Smooth muscle cell (in vitro differentiated cells): ENCODE measurements at regions not wholly inside any gene's neighbourhood (a gene's known extent, or its start where the extent isn't known, plus 50 kb on each side); places are given as distances from the start of the nearest gene placed in this dataset.

Experiments used
- DNase-seq: peaks from one replicate; lab custom pipeline; 2025; ENCODE audit not compliant: unreplicated experiment; lab: John Stamatoyannopoulos, UW
- H2AFZ ChIP-seq: fragments of 200-600 bp; sonication (generic); 2 replicates; pipeline ENCODE4 v1.6.0; 2016; ENCODE audit warnings: antibody characterized with exemption, low read depth, mild to moderate bottlenecking
- H3F3A ChIP-seq: fragments of 200-600 bp; sonication (generic); 2 replicates; pipeline ENCODE4 v1.6.0; 2017; ENCODE audit warnings: antibody characterized with exemption, low read depth
- H3K27ac ChIP-seq: fragments of 200-600 bp; sonication (generic); 2 replicates; pipeline ENCODE4 v1.5.1; 2016; ENCODE audit warnings: low read depth, mild to moderate bottlenecking
- H3K27me3 ChIP-seq: fragments of 200-600 bp; sonication (generic); 2 replicates; pipeline ENCODE4 v1.6.1; 2016; ENCODE audit warnings: low read depth, mild to moderate bottlenecking
- H3K36me3 ChIP-seq: fragments of 200-600 bp; sonication (generic); 2 replicates; pipeline ENCODE4 v1.5.1; 2016; ENCODE audit warnings: low read depth
- H3K4me1 ChIP-seq: fragments of 200-600 bp; sonication (generic); 2 replicates; pipeline ENCODE4 v1.5.1; 2016; ENCODE audit warnings: low read depth
- H3K4me2 ChIP-seq: fragments of 200-600 bp; sonication (generic); 2 replicates; pipeline ENCODE4 v1.6.0; 2016; ENCODE audit warnings: mild to moderate bottlenecking
- H3K4me3 ChIP-seq: fragments of 200-600 bp; sonication (generic); 2 replicates; pipeline ENCODE4 v1.5.1; 2016; ENCODE audit warnings: mild to moderate bottlenecking
- H3K79me2 ChIP-seq: fragments of 200-600 bp; sonication (generic); 2 replicates; pipeline ENCODE4 v1.6.0; 2016; ENCODE audit warnings: low read depth, mild to moderate bottlenecking
- H3K9ac ChIP-seq: fragments of 200-600 bp; sonication (generic); 2 replicates; pipeline ENCODE4 v1.6.0; 2016; ENCODE audit warnings: low read depth
- H3K9me3 ChIP-seq: fragments of 200-600 bp; sonication (generic); replicated peaks from 2 replicates; pipeline ENCODE4 v1.5.1; 2016; ENCODE audit warnings: low read depth
- H4K20me1 ChIP-seq: fragments of 200-600 bp; sonication (generic); 2 replicates; pipeline ENCODE4 v1.6.0; 2016; ENCODE audit warnings: low read depth
- WGBS: methylation state at CpG from one replicate; pipeline ENCODE4 v1.1.7; 2016; ENCODE audit warnings: low lambda C conversion rate; 5-methylcytosine and 5-hydroxymethylcytosine counted together
- TF ChIP-seq, protein P1 (sequence below): fragments of 200-600 bp; sonication (generic); IDR thresholded peaks from 2 replicates; pipeline ENCODE4 v1.5.1; 2017; ENCODE audit warnings: borderline replicate concordance, mild to moderate bottlenecking, antibody characterized with exemption; ENCODE audit not compliant: insufficient read depth, poor library complexity, severe bottlenecking

DNA sequence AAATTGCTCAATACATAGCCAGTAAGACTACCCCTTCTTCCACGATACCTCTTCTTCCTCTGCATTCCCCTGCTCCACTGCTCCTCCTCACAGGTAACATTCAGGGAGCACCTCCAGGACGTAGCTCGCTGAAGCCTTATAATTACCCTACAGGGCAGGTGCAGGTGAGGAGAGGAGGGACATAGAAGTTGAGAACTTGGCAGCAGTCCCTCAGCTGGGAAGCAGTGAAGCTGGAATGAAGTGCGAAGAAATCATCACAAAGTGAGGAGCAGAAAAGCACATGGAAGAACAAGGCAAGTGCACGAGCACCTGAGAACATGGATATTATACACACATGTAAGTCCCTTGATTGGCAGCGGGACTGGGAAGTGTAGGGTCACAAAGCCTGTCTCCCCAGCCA lies 118.2 kb downstream of the HSD17B3 start:
- Histone ChIP-seq H3K4me3 (no peak overlapping the region), H3K27ac (no peak overlapping the region), H3K9ac (no peak overlapping the region), H3K9me3 (no peaks in the 10 kb centered on the region), H3K79me2 (no peaks in the 10 kb centered on the region), H3K4me2 (no peak overlapping the region), H3K36me3 (no peaks in the 10 kb centered on the region), H3F3A (no peaks in the 10 kb centered on the region), H4K20me1 (no peaks in the 10 kb centered on the region), H3K4me1 (peaks cover 14% of the 10 kb centered on the region), H2AFZ (no peak overlapping the region), H3K27me3 (peaks cover 8% of the 10 kb centered on the region)
- WGBS = 93% methylated on average over 6 of the region's 6 CpGs
- no peak for DNase-seq
- TF ChIP-seq, protein P1, sequence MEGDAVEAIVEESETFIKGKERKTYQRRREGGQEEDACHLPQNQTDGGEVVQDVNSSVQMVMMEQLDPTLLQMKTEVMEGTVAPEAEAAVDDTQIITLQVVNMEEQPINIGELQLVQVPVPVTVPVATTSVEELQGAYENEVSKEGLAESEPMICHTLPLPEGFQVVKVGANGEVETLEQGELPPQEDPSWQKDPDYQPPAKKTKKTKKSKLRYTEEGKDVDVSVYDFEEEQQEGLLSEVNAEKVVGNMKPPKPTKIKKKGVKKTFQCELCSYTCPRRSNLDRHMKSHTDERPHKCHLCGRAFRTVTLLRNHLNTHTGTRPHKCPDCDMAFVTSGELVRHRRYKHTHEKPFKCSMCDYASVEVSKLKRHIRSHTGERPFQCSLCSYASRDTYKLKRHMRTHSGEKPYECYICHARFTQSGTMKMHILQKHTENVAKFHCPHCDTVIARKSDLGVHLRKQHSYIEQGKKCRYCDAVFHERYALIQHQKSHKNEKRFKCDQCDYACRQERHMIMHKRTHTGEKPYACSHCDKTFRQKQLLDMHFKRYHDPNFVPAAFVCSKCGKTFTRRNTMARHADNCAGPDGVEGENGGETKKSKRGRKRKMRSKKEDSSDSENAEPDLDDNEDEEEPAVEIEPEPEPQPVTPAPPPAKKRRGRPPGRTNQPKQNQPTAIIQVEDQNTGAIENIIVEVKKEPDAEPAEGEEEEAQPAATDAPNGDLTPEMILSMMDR = no peak

DNA sequence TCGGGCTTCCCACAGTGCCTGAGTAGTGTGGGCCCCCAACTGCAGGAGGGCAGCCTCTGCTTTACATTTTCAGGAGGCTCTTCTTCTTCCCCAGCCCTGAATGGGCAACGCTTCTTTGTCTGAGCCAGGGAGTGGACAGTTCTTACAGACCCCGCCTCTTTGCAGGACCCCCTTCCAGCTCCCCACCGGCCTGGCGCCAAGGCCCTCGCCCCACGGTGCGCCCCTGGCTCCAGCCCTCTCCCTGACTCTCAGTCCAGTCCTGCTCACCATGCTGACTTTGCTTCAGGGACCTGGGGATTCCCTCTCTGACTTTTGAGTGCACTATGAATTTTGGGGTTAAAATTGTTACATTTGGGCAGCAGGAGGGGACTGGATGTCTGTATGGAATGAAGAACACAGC lies 123.8 kb downstream of the HSD17B3 start:
- H3K27me3 ChIP-seq = peaks cover 10% of the 10 kb centered on the region
- H3F3A ChIP-seq = no peaks in the 10 kb centered on the region
- peaks cover 11% of the 10 kb centered on the region for H3K4me1 ChIP-seq
- WGBS = 97% methylated on average over 8 of the region's 8 CpGs
- TF ChIP-seq, protein P1 = no peak
- no peak overlapping the region for H2AFZ ChIP-seq
- no peaks in the 10 kb centered on the region for H3K36me3 ChIP-seq
- H3K27ac ChIP-seq = no peak overlapping the region
- H3K4me2 ChIP-seq = no peak overlapping the region
- H3K9me3 ChIP-seq = no peaks in the 10 kb centered on the region
- H3K9ac ChIP-seq = no peak overlapping the region
- no peak overlapping the region for H3K4me3 ChIP-seq
- DNase-seq = no peak
- H4K20me1 ChIP-seq = no peaks in the 10 kb centered on the region
- no peaks in the 10 kb centered on the region for H3K79me2 ChIP-seq

DNA sequence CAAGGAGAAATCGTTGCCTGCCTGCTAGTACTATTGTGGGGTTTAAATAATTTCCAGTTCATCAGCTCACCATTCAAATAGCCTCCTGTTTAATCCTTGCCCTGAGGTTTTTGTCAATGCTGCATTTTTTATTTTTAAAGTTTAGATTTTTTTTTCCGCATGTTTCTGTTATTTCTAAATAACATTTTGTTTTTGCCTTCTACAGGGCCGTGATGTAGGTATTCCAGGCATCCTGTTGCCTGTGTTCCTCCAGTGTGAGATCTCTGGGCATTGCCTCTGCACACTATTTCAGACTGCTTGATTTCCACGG lies 124.3 kb downstream of the HSD17B3 start:
- no peak overlapping the region for H3K9ac ChIP-seq
- no peak overlapping the region for H3K27ac ChIP-seq
- no peaks in the 10 kb centered on the region for H3K79me2 ChIP-seq
- DNase-seq = no peak
- peaks cover 11% of the 10 kb centered on the region for H3K4me1 ChIP-seq
- TF ChIP-seq, protein P1 = no peak
- H3K27me3 ChIP-seq = peaks cover 10% of the 10 kb centered on the region
- WGBS = 81% methylated on average over 4 of the region's 4 CpGs
- no peak overlapping the region for H2AFZ ChIP-seq
- no peaks in the 10 kb centered on the region for H3F3A ChIP-seq
- no peak overlapping the region for H3K4me3 ChIP-seq
- H3K4me2 ChIP-seq = no peak overlapping the region
- H3K9me3 ChIP-seq = no peaks in the 10 kb centered on the region
- no peaks in the 10 kb centered on the region for H4K20me1 ChIP-seq
- no peaks in the 10 kb centered on the region for H3K36me3 ChIP-seq

DNA sequence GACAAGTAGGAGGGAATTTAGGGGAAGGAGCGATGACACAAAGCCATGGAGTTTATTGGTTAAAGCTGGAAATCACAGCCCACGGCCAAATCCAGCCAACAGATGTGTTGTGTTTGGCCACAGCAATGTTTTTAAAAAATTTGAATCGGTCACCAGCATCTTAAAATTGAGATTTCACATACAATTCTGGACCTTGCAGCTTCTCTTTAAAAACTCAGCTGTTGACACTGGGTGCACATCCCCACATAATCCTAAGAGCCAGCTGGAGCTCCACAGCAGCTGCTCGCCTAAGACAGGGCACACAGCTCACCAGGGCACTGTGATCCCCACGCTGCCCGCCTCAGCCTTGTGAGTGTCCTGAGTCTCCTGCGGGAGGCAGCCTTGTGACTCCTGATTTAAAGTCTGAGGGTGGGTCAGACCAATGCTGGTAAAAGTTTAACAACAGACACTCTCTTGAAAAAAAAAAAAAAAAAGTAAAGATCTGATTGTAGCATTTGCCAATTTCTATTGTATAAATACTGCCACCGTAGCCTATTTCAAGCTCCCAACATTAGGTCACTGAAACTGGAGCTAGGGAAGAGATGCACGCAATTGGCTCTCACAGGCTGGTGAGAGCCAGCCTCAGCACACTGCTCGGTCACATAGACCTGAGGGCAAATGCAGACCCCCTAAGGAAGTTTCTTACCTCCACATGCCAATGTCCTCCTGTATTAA lies 124.8 kb downstream of the HSD17B3 start:
- TF ChIP-seq, protein P1 = no peak
- Histone ChIP-seq H4K20me1 (no peaks in the 10 kb centered on the region), H3K79me2 (no peaks in the 10 kb centered on the region), H3K9ac (no peak overlapping the region), H3K27ac (no peak overlapping the region), H3K4me1 (peaks cover 11% of the 10 kb centered on the region), H2AFZ (no peak overlapping the region), H3K4me2 (no peak overlapping the region), H3K9me3 (no peaks in the 10 kb centered on the region), H3K4me3 (no peak overlapping the region), H3K36me3 (no peaks in the 10 kb centered on the region), H3K27me3 (peaks cover 10% of the 10 kb centered on the region), H3F3A (no peaks in the 10 kb centered on the region)
- 48% methylated on average over 10 of the region's 10 CpGs for WGBS
- DNase-seq = no peak
